ENCODE measurements at regions not wholly inside any gene's neighbourhood (a gene's known extent, or its start where the extent isn't known, plus 50 kb on each side); places are given as distances from the start of the nearest gene placed in this dataset.

DNA sequence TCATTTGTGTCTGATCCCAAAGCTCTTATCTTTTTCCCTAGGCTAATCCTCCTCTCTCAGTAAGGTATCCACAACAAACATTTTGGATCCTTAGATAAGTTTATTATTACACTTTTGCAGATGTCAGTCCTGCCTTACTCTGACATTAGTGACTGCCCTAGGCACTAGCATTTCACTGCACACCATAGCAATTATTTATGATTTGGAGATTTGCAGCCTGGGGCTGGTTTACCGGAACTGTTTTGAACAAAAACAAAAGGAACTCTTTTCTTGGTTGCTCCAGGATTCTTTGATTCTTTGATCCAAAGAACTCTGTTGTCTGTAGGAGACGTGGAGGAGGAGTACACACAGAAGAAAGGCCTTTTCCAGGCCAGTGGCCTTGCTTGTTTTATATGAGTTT is 80.4 kb downstream of the EDNRB start:
- no peak for DNase-seq (ENCODE audit: low read depth)

DNA sequence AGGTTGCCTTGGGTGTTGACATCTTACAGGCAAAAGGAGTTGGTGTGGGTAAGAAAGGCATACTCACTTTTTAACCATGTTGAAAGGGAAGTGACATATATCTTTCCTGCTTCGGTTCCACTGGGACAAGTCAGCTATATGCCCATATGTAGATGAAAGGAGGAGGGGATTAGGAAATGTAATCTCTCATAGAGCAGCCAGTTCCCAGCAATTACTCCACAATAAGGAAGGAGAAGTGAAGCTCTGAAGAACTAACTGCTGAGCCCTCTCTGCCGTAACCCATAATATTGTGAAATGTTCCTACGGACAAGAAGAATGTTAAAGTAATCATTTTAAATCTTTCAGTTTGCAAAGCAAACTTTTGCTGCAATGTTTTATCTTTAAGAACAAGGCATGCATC is 82.2 kb downstream of the EDNRB start:
- no peak for DNase-seq (ENCODE audit: low read depth)

GRCh38 chr13:77833331-77833863 is 85.2 kb downstream of the EDNRB start:
- peak; percentile 13 for DNase-seq (ENCODE audit: low read depth)

DNA sequence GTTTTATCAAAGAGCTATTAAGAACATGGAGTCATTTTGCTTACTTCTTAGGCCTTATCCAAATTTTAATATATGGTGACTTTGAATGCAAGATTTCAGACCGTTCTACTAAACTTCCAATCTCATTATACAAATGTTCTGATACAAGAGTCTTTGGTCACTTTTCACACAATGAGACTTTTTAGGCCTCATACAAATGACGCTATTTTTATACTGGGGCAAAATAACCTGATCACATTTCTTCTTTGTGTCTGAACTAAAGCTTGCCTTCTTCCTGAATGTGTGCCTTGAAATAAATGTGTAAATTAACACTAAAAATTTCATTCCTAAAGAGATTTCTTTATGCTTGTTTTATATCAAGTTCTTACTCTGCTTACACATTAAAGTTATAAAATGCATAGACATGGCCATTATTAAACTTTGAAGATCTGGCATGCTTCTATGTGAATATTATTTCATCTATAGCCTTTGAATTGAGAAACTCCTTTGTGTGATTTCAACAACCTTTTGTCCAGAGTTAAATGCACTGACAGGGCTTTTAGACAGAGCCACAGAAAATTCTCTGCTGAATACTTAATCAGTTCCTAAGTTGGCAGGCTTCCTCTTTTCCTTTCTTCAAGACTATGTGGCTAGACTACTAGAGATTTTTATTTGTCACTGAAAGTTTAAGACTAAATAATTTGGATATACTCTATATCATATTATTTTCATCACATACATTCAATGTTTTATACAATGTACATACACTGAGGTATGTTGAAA is 86.1 kb downstream of the EDNRB start:
- no peak for DNase-seq (ENCODE audit: low read depth)

GRCh38 chr13:77831866-77832265 is 86.8 kb downstream of the EDNRB start:
- no peak for DNase-seq (ENCODE audit: low read depth)

- DNase-seq (ENCODE audit: low read depth) = no peak
Observed at GRCh38 chr13:77829963-77830362, 88.7 kb downstream of the EDNRB start.

DNA sequence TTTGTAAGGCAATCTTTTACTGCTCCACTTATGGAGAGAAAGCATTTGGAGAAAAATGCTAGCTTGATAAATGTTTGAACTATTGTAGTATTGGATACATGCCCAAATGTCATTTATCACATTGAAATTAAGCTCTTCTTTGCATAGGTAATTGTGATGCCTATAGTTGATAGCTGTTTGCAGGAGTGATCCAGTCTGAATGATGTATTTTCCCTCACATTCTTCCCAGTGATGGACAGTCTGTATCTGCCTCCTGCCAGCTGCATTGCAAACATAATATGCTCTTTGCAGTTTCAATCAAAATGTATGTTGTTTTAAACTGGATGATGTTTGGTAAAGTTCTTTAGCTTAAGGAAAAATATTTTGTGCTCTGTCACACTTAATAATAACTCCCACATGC is 89.8 kb downstream of the EDNRB start:
- no peak for DNase-seq (ENCODE audit: low read depth)

DNA sequence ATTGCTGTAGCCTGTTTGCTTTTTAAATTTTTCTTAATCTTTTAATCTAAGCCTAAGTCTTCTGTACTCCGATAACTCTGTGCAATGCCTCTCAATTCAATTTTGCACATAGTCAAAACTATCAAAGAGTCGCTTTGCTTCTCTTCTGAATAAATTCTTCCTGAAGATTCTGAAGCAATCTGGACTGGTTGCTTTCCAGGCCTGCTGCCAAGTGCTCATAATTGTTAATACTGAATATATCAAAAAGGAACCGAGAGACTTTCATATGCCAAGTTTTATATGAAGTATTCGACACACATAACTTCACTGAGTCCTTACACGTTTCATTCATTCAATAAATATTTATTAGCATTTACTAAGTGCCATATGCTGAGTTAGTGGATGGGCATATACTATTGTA is 91.3 kb downstream of the EDNRB start:
- DNase-seq (ENCODE audit: low read depth) = no peak

DNA sequence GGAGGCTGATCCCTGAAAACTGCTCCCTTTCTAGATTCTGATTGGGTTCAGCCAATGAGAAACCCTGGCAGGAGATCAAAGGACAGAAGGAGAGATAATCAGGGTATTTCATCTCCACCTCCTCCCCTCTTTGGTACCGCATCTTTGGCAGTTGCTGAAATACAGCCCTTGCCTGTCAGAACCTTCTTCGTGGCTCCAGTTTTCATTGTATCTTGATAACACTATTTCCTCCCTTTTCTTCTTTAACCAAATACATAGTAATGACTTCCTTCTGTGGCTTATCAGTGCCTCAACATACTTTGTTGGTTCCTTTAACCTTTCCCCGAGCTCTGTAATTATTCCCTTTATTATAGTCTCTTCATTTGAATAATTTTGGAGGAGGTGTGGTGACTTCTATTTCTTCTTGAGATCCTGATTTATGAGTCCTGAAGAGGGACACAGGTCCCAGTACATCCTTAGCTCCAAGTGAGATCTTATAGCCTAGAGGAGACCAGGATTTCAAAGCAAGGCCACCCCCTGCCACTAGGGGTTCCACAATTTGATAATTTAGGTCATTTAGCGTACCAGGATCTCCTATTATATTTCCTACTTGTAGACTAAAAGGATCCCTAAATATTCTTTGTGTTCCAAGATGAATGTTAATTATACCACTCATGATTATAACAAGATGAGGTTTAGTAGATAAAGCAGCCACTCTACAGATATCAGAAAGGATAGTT is 98.0 kb downstream of the EDNRB start:
- DNase-seq (ENCODE audit: low read depth) = no peak

DNA sequence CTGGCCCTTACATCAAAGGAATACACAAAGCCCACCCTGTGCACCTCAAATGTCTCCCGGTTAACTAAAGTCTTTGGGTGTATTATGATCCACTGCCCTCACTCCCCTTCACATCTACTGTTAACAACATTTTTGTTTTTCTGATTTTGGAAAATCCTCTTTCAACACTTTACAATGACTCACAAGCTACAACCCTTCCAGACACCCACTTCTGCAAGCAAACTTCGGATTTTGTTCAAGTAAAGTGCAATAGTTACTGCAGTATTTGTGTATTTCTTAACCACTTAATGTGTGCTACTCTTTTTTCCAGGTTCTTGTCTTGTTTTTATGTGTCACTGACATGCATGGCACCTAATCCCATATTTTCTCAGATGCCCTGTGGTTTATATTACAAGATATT is 101.1 kb downstream of the EDNRB start:
- no peak for DNase-seq (ENCODE audit: low read depth)

DNA sequence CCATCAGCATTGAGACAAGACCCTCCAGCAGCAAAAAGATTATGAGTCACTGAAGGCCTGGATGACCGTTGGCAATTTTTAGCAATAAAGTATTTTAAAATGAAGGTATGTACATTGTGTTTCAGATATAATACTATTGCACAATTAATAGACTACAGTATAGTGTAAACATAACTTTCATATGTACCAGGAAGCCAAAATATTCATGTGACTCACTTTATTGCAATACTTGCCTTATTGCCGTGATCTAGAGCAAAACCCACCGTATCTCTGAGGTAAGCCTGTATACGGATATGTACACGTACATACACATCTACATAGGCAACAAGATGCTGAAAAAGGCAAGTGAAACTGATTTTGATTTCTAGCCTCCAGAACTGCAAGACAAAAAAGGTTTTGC is 103.3 kb downstream of the EDNRB start:
- no peak for DNase-seq (ENCODE audit: low read depth)

Data from amniotic epithelial cell (primary cell).